Transverse colon (tissue), 4 donors: ENCODE measurements at regions not wholly inside any gene's neighbourhood (a gene's known extent, or its start where the extent isn't known, plus 50 kb on each side); places are given as distances from the start of the nearest gene placed in this dataset.

Experiments used
- CTCF ChIP-seq, 5 experiments: fragments of 200-600 bp in 3 of 5; fragments of 450-650 bp in 2 of 5; sonication (generic) in 3 of 5; IDR thresholded peaks; 1 replicate in 2 of 5; 2 replicates in 3 of 5; pipeline ENCODE4 v1.5.1; 2016 to 2017; ENCODE audit warnings: antibody characterized with exemption in 5 of 5, inconsistent platforms in 3 of 5, mild to moderate bottlenecking in 2 of 5, moderate library complexity in 1 of 5
- EP300 ChIP-seq: sonication (generic); formaldehyde crosslinking; IDR thresholded peaks from one replicate; pipeline ENCODE4 v1.6.1; 2017; ENCODE audit warnings: antibody characterized with exemption, low read depth
- POLR2AphosphoS5 ChIP-seq, 3 donors: sonication (generic); formaldehyde crosslinking; IDR thresholded peaks; one replicate each; pipeline ENCODE4 v1.6.1; 2016; ENCODE audit warnings: antibody characterized with exemption in 3 of 3

GRCh38 chr13:22496803-22497508 is 683.8 kb upstream of the SGCG start:
- TF ChIP-seq CTCF (IDR thresholded peaks at IDR 0.05) (no peak), EP300 (no peak), POLR2AphosphoS5 (IDR thresholded peaks at IDR 0.05) (no peak)
